HepG2 (cell line): ENCODE measurements at regions not wholly inside any gene's neighbourhood (a gene's known extent, or its start where the extent isn't known, plus 50 kb on each side); places are given as distances from the start of the nearest gene placed in this dataset.
A peak's percentile ranks its signal among the peaks of the same experiment; 100 is the strongest.

ENCODE experiments used
- ATM ChIP-seq: fragments of 450-650 bp; IDR thresholded peaks from 2 replicates; pipeline ENCODE4 v1.7.1; 2017; ENCODE audit warnings: mild to moderate bottlenecking, borderline replicate concordance
- CBFB ChIP-seq: sonication (generic); formaldehyde crosslinking; IDR thresholded peaks from 2 replicates; pipeline ENCODE4 v1.4.0; 2020; ENCODE audit warnings: missing genetic modification reagents
- DNMT1 ChIP-seq: sonication (generic); formaldehyde crosslinking; IDR thresholded peaks from 2 replicates; pipeline ENCODE4 v1.5.1; 2020; ENCODE audit warnings: mild to moderate bottlenecking, missing genetic modification reagents
- EED ChIP-seq: sonication (generic); formaldehyde crosslinking; IDR thresholded peaks from 2 replicates; pipeline ENCODE4 v1.5.0; 2020; ENCODE audit warnings: mild to moderate bottlenecking, missing genetic modification reagents
- ETV6 ChIP-seq: sonication (generic); formaldehyde crosslinking; conservative IDR thresholded peaks from 2 replicates; pipeline ENCODE4 v1.4.0; 2020; ENCODE audit warnings: missing genetic modification reagents
- KAT8 ChIP-seq: IDR thresholded peaks from 2 replicates; pipeline ENCODE4 v1.6.1; 2016; ENCODE audit warnings: missing genetic modification reagents, missing compliant biosample characterization
- MAFF ChIP-seq: IDR thresholded peaks from 2 replicates; pipeline ENCODE4 v1.6.1; 2011; ENCODE audit warnings: low read depth, low read length, improper control_type of control experiment
- NCOA5 ChIP-seq: sonication (generic); formaldehyde crosslinking; IDR thresholded peaks from 2 replicates; pipeline ENCODE4 v1.4.0; 2020; ENCODE audit warnings: missing genetic modification reagents
- NFRKB ChIP-seq: fragments of 450-650 bp; IDR thresholded peaks from 2 replicates; pipeline ENCODE4 v1.6.1; 2017
- NONO ChIP-seq, 2 experiments: fragments of 450-650 bp in 1 of 2; sonication (generic) in 1 of 2; formaldehyde crosslinking in 1 of 2; IDR thresholded peaks in 1 of 2; conservative IDR thresholded peaks in 1 of 2; 2 replicates each; pipeline versions ENCODE4 v1.6.1 to v1.8.0; 2017 to 2022; ENCODE audit warnings: mild to moderate bottlenecking in 1 of 2, missing genetic modification reagents in 1 of 2, moderate library complexity in 1 of 2
- PAF1 ChIP-seq: IDR thresholded peaks from 2 replicates; pipeline ENCODE4 v1.6.1; 2016; ENCODE audit warnings: missing genetic modification reagents, missing compliant biosample characterization
- SALL2 ChIP-seq: sonication (generic); formaldehyde crosslinking; IDR thresholded peaks from 2 replicates; pipeline ENCODE4 v1.8.1; 2023; ENCODE audit warnings: mild to moderate bottlenecking, missing genetic modification reagents, inconsistent platforms
- SMAD9 ChIP-seq: sonication (generic); formaldehyde crosslinking; IDR thresholded peaks from 2 replicates; pipeline ENCODE4 v1.5.1; 2020; ENCODE audit warnings: mild to moderate bottlenecking, missing genetic modification reagents
- STAT5B ChIP-seq: sonication (generic); formaldehyde crosslinking; IDR thresholded peaks from 2 replicates; pipeline ENCODE4 v1.4.0; 2020; ENCODE audit warnings: missing genetic modification reagents
- TGIF2 ChIP-seq: IDR thresholded peaks from 2 replicates; pipeline ENCODE4 v1.6.1; 2016; ENCODE audit warnings: control low read depth, missing compliant biosample characterization
- XBP1 ChIP-seq: sonication (generic); formaldehyde crosslinking; IDR thresholded peaks from 2 replicates; pipeline ENCODE4 v1.5.0; 2020; ENCODE audit warnings: missing genetic modification reagents
- ZNF530 ChIP-seq: sonication (generic); formaldehyde crosslinking; IDR thresholded peaks from 2 replicates; pipeline ENCODE4 v1.5.0; 2020; ENCODE audit warnings: low read depth, mild to moderate bottlenecking, missing genetic modification reagents
- ZNF652 ChIP-seq: IDR thresholded peaks from 2 replicates; pipeline ENCODE4 v1.6.1; 2016; ENCODE audit warnings: low read depth, borderline replicate concordance
- TF ChIP-seq, protein P1 (sequence below): sonication (generic); formaldehyde crosslinking; IDR thresholded peaks from 2 replicates; pipeline ENCODE4 v1.4.0; 2020; ENCODE audit warnings: missing genetic modification reagents
- TF ChIP-seq, protein P2 (sequence below), 2 experiments: sonication (generic) in 1 of 2; formaldehyde crosslinking in 1 of 2; IDR thresholded peaks; 2 replicates each; pipeline versions ENCODE4 v1.4.0 to v1.6.1; 2018 to 2020; ENCODE audit warnings: missing genetic modification reagents in 2 of 2, borderline replicate concordance in 1 of 2, low read depth in 1 of 2, mild to moderate bottlenecking in 1 of 2, missing biosample characterization in 1 of 2
- TF ChIP-seq, protein P3 (sequence below): IDR thresholded peaks from 2 replicates; pipeline ENCODE4 v1.6.1; 2016; ENCODE audit warnings: mild to moderate bottlenecking, missing biosample characterization, missing genetic modification reagents
- TF ChIP-seq, protein P4 (sequence below): sonication (generic); formaldehyde crosslinking; IDR thresholded peaks from 2 replicates; pipeline ENCODE4 v1.4.0; 2020; ENCODE audit warnings: missing genetic modification reagents, low read depth, mild to moderate bottlenecking, borderline replicate concordance

DNA sequence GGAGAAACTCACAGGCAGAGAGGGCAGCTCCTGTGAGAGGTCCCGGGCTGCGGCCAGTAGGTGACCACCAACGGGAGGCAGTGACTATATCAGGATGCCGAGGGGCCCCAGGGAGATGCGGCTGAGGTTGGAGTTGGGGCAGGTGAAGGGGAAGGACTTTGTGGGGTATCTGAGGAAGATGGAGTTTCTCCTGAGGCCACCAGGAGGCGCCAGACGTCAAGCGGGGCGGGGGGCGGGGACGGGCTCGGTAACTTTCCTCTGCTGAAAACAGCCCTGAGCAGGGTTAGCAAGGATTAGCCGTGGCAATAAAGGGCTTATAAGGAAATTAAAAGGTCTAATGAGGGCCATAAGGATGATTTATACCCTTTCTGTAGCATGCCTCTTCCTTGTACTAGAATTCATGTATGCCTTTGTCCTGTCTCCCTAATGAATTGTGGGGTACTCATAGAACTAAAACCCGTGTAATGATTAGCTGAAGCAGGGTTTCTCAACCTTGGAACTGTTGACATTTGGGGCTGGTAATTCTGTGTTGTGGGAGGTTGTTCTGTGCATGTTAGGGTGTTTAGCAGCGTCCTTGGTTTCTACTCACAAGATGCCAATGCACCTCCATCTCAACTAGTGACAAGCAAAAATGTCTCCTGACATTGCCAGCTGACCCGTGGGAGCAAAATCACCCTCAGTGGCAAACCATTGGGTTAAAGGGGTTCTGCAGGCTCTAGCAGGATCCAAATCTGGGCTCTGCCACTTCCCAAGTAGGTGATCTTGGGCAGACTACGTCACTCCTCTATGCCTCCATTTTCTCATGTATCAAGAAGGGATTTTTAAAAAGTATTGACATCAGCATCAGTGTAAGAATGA lies 74.8 kb upstream of the GRIN2A start (continued):
- TF ChIP-seq, protein P1, sequence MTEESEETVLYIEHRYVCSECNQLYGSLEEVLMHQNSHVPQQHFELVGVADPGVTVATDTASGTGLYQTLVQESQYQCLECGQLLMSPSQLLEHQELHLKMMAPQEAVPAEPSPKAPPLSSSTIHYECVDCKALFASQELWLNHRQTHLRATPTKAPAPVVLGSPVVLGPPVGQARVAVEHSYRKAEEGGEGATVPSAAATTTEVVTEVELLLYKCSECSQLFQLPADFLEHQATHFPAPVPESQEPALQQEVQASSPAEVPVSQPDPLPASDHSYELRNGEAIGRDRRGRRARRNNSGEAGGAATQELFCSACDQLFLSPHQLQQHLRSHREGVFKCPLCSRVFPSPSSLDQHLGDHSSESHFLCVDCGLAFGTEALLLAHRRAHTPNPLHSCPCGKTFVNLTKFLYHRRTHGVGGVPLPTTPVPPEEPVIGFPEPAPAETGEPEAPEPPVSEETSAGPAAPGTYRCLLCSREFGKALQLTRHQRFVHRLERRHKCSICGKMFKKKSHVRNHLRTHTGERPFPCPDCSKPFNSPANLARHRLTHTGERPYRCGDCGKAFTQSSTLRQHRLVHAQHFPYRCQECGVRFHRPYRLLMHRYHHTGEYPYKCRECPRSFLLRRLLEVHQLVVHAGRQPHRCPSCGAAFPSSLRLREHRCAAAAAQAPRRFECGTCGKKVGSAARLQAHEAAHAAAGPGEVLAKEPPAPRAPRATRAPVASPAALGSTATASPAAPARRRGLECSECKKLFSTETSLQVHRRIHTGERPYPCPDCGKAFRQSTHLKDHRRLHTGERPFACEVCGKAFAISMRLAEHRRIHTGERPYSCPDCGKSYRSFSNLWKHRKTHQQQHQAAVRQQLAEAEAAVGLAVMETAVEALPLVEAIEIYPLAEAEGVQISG (CRISPR knock-in tag), result peak; percentile 62
- TF ChIP-seq XBP1 (CRISPR knock-in tag) (no peak), NONO (IDR thresholded peaks at IDR 0.05) (no peak), NONO (CRISPR knock-in tag; conservative IDR thresholded peaks at IDR 0.05) (peak; percentile 45; the same call in 1 of the 2 replicates), SMAD9 (CRISPR knock-in tag) (0 out of 2 replicates have a peak, but pooled peaks have one; percentile 32), ETV6 (CRISPR knock-in tag) (peak; percentile 45; the same call in 1 of the 2 replicates), KAT8 (CRISPR knock-in tag) (peak; percentile 75), STAT5B (CRISPR knock-in tag) (peak; percentile 63; the same call in 1 of the 2 replicates), ATM (no peak), ZNF530 (no peak), TGIF2 (peak; percentile 38; the same call in 1 of the 2 replicates), ZNF652 (CRISPR knock-in tag) (no peak), DNMT1 (CRISPR knock-in tag) (no peak), NFRKB (no peak), NCOA5 (no peak), EED (CRISPR knock-in tag) (no peak), MAFF (0 out of 2 replicates have a peak, but pooled peaks have one; percentile 9), CBFB (CRISPR knock-in tag) (peak; percentile 58), PAF1 (CRISPR knock-in tag) (no peak), SALL2 (peak; percentile 67; the same call in 1 of the 2 replicates)
- TF ChIP-seq, protein P2, sequence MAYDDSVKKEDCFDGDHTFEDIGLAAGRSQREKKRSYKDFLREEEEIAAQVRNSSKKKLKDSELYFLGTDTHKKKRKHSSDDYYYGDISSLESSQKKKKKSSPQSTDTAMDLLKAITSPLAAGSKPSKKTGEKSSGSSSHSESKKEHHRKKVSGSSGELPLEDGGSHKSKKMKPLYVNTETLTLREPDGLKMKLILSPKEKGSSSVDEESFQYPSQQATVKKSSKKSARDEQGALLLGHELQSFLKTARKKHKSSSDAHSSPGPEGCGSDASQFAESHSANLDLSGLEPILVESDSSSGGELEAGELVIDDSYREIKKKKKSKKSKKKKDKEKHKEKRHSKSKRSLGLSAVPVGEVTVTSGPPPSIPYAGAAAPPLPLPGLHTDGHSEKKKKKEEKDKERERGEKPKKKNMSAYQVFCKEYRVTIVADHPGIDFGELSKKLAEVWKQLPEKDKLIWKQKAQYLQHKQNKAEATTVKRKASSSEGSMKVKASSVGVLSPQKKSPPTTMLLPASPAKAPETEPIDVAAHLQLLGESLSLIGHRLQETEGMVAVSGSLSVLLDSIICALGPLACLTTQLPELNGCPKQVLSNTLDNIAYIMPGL (CRISPR knock-in tag; IDR thresholded peaks at IDR 0.05; ENCODE audit: borderline replicate concordance in 1 of 2, low read depth in 1 of 2), result peak; percentile 62 to 79; a peak in 3 of 4 replicates
- TF ChIP-seq, protein P3, sequence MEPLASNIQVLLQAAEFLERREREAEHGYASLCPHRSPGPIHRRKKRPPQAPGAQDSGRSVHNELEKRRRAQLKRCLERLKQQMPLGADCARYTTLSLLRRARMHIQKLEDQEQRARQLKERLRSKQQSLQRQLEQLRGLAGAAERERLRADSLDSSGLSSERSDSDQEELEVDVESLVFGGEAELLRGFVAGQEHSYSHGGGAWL, result no peak
- TF ChIP-seq, protein P4, sequence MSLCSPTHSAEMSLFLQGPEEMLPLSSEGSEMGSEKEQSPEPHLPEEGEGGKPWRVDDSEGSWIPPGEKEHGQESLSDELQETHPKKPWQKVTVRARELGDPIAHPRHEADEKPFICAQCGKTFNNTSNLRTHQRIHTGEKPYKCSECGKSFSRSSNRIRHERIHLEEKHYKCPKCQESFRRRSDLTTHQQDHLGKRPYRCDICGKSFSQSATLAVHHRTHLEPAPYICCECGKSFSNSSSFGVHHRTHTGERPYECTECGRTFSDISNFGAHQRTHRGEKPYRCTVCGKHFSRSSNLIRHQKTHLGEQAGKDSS (CRISPR knock-in tag), result no peak
